CD4-positive, alpha-beta T cell treated with Interleukin-4 for 1 hour (primary cell): ENCODE measurements at regions not wholly inside any gene's neighbourhood (a gene's known extent, or its start where the extent isn't known, plus 50 kb on each side); places are given as distances from the start of the nearest gene placed in this dataset.

Source experiments
- DNase-seq, 2 donors: peaks; one replicate each; pipeline ENCODE4 v3.0.0-alpha.2; 2020 to 2022

DNA sequence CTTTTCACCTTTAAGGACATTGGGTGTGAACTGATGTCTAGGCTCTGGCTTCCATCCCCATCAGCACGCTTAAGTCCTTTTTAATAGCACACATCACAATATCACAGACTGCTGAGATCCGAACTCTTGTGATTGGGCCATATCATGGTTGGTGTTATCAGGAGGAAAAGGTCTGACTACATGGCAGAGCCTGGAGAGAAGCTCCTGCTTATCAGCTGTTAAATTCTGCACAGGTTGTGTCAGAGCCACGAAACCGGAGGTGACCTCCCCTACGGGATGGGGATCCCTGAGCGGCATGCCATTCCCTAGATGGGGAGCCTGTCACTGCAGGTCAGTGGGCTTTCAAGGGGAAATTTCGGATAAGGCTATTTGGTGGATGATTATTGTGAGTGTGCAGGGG, 182.4 kb downstream of the INHBA start:
- no peak for DNase-seq

DNA sequence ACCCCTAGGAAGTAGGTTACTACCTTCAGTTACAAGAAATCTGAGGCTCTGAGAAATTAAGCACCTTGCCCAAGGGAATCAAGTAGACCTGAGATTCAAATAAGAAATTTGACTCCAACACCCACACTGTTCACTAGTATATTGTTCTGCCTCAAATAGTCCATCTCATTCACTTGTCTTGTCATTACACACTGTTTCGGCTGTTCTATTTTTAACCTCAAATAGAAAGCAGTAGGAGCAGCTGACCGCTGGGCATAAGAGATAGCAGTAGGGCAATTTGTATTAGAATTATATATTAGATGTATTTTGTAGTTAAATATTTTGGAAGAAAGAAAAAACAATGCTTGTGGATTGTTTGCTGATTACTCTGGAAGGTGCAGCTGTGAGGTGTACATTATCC, 185.1 kb downstream of the INHBA start:
- DNase-seq, result no peak

GRCh38 chr7:41508755-41509154, 194.1 kb downstream of the INHBA start:
- DNase-seq, result no peak

DNA sequence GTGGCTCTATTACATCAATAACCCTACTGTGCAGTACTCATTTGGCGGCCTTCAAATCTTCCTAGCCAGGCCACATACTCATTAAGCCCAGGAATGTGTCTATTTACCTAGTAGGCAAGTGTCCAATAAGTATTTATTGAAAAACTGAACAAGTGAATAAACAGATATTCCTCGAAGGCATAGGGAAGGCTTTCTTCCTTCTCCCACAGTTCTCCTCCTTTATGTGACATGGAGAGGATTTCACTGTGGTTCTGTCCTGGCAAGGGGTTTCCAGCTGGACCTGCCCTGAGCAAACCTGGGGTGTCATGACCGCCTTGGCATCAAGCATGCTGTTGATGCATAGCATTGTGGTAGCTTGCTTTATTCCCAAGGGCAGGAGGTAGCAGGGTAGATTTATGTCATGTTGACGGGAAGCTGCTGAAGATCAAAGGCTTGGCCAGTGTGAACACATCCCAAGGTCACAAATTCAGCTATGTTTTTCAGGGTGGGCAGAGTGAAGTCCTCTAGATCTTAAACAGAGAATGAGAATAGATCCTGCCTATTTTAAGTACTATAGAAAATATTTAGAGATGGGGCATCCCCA, 195.1 kb downstream of the INHBA start:
- no peak for DNase-seq

GRCh38 chr7:41504214-41504980, 198.5 kb downstream of the INHBA start:
- DNase-seq, result no peak

- no peak for DNase-seq
These were observed 199.5 kb downstream of the INHBA start for GRCh38 chr7:41503438-41503837.

DNA sequence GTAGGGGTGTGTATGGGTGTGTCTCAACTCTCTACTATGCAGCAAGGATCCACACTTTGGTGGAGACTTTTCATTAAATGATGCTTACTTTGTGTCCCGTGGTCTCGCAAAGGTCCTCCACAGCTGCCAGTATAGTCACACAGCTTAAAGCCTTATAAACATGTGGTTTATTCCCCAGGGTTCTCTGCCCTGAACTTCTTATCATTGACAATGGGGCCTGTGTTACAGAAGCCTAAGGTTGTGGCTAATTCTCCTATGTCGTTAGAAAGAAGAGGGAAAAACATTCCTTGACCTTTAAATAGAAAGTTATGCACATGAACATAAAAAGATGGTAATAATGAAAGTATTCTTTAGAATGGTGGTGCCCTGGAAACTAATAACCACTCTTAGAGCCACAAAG, 201.4 kb downstream of the INHBA start:
- no peak for DNase-seq

GRCh38 chr7:41501006-41501405, 201.9 kb downstream of the INHBA start:
- DNase-seq, result no peak

- DNase-seq, result no peak
These were observed 210.3 kb downstream of the INHBA start for GRCh38 chr7:41492603-41493002.

GRCh38 chr7:41491883-41492471, 210.9 kb downstream of the INHBA start:
- no peak for DNase-seq

- DNase-seq, result no peak
These were observed 211.6 kb downstream of the INHBA start for GRCh38 chr7:41491308-41491707.

DNA sequence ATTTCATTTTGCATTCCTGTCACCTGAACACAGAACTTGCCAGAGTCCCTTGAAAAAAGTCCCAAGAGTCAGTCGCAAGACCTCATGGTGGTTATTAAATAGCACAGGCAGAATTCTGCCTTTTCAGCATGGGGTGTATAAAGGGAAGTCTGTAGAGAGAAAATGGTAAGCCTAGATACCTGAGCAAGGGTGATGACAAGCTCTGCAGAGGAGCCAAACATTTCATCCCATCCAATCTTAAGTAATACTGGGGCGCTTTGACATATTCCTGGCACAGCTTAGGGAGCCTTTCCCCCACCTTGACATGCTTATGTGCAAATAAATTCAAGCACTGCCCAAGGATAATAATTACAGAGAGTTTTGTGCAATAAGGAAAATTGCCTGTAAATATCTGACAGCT, 213.0 kb downstream of the INHBA start:
- DNase-seq, result no peak

DNA sequence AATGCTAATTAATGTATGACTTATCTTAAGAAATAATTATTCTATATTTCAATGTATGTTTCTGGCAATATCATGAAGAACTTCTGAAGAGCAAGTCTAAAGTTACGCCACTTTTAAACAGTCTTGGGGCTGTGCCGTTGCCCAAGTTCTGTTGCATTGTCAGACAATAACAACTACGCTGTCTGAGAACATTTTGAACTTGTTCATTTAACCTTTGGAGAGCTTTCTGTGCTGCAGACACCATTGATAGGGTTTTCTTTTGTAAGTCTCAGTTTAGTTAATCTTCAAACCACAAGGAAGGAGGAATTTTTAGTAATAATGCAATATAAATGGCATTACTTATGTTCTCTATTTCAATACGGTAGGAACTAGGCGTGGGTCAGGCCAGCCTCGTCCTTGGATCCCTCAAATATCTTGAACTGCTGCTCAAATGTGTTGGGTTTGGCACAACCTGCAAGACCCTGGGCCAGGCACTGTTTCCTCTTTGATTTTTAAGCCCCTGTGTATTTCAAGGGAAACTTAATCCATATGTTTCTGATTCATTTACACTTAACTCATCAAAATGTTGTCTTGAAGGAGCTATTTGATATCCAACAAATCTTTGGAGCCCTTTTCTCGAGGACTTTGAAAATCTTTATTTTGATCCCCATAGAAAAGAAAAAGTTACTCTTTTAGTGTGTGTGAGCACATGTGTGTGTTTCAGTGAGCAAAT, 215.5 kb downstream of the INHBA start:
- DNase-seq, result no peak

- no peak for DNase-seq
These were observed 221.5 kb downstream of the INHBA start for GRCh38 chr7:41481353-41481752.

GRCh38 chr7:41478187-41478586, 224.7 kb downstream of the INHBA start:
- DNase-seq, result no peak

- no peak for DNase-seq
These were observed 226.5 kb downstream of the INHBA start for GRCh38 chr7:41476460-41476803.

- DNase-seq, result no peak
These were observed 227.0 kb downstream of the INHBA start for GRCh38 chr7:41475801-41476459.

- no peak for DNase-seq
These were observed 230.3 kb downstream of the INHBA start for GRCh38 chr7:41472427-41473125.

GRCh38 chr7:41470081-41470480, 232.8 kb downstream of the INHBA start:
- no peak for DNase-seq

GRCh38 chr7:41467596-41467995, 235.3 kb downstream of the INHBA start:
- no peak for DNase-seq

GRCh38 chr7:41466760-41467384, 236.0 kb downstream of the INHBA start:
- DNase-seq, result no peak

DNA sequence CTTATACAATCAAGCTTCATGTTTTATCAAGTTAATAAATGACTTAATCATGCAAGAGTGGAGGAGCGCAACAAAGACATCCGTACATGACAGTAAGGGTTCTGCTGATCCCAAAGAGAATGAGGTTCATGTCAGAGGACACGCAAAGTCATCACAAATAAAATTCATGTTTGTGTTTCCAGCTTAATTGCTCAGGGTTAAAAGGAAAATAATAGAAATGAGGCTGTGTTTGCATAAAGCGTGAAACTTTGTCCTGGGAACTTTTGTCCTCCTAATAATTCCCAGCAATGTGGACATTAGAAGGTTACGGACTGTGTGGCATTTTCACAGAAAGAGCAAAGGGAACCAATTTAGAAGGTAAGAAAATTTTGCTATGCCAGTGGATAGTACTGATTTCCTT, 237.3 kb downstream of the INHBA start:
- DNase-seq, result no peak
